Iris pigment epithelial cell (primary cell): ENCODE measurements at regions not wholly inside any gene's neighbourhood (a gene's known extent, or its start where the extent isn't known, plus 50 kb on each side); places are given as distances from the start of the nearest gene placed in this dataset.

Experiments used
- DNase-seq: peaks from one replicate; pipeline ENCODE4 v3.0.0-alpha.2; 2011; ENCODE audit warnings: low read depth

GRCh38 chr21:22898051-22898665 is 1899.9 kb downstream of the NCAM2 start:
- no peak for DNase-seq

GRCh38 chr21:22900490-22900889 is 1902.3 kb downstream of the NCAM2 start:
- peak; percentile 25 for DNase-seq

- no peak for DNase-seq
These were observed 1905.6 kb downstream of the NCAM2 start for GRCh38 chr21:22903851-22904250.

- no peak for DNase-seq
These were observed 1906.2 kb downstream of the NCAM2 start for GRCh38 chr21:22904385-22904784.

- DNase-seq = no peak
These were observed 1926.8 kb downstream of the NCAM2 start for GRCh38 chr21:22925032-22925431.

- DNase-seq = no peak
These were observed 1929.3 kb downstream of the NCAM2 start for GRCh38 chr21:22927469-22927868.

- DNase-seq = no peak
These were observed 1943.7 kb downstream of the NCAM2 start for GRCh38 chr21:22941779-22942490.

- no peak for DNase-seq
These were observed 1957.3 kb downstream of the NCAM2 start for GRCh38 chr21:22955559-22955958.

GRCh38 chr21:22961258-22961657 is 1963.0 kb downstream of the NCAM2 start:
- no peak for DNase-seq

GRCh38 chr21:22965455-22966135 is 1967.4 kb downstream of the NCAM2 start:
- peak; percentile 0 for DNase-seq

GRCh38 chr21:22981819-22982218 is 1983.6 kb downstream of the NCAM2 start:
- no peak for DNase-seq

- no peak for DNase-seq
These were observed 1994.9 kb downstream of the NCAM2 start for GRCh38 chr21:22993144-22993543.

- no peak for DNase-seq
These were observed 1995.8 kb downstream of the NCAM2 start for GRCh38 chr21:22993822-22994574.

- no peak for DNase-seq
These were observed 2005.7 kb downstream of the NCAM2 start for GRCh38 chr21:23003951-23004350.

- DNase-seq = no peak
These were observed 2010.5 kb downstream of the NCAM2 start for GRCh38 chr21:23008601-23009202.

- no peak for DNase-seq
These were observed 2011.2 kb downstream of the NCAM2 start for GRCh38 chr21:23009360-23009759.

- no peak for DNase-seq
These were observed 2015.8 kb downstream of the NCAM2 start for GRCh38 chr21:23014021-23014420.

- no peak for DNase-seq
These were observed 2018.4 kb downstream of the NCAM2 start for GRCh38 chr21:23016617-23017016.

- no peak for DNase-seq
These were observed 2019.8 kb downstream of the NCAM2 start for GRCh38 chr21:23017989-23018388.

GRCh38 chr21:23020969-23021368 is 2022.8 kb downstream of the NCAM2 start:
- no peak for DNase-seq

- DNase-seq = no peak
These were observed 2023.3 kb downstream of the NCAM2 start for GRCh38 chr21:23021481-23021880.

GRCh38 chr21:23026878-23027277 is 2028.7 kb downstream of the NCAM2 start:
- no peak for DNase-seq
